Muscle layer of colon (tissue), 2 donors: ENCODE measurements at regions not wholly inside any gene's neighbourhood (a gene's known extent, or its start where the extent isn't known, plus 50 kb on each side); places are given as distances from the start of the nearest gene placed in this dataset.

ENCODE experiments used
- H3K27ac ChIP-seq: one replicate; pipeline ENCODE4 v1.7.0; 2013; ENCODE audit warnings: low read depth, mild to moderate bottlenecking, low read length, moderate library complexity
- H3K27me3 ChIP-seq, 2 donors: one replicate each; pipeline ENCODE4 v1.7.0; 2013; ENCODE audit warnings: low read length in 2 of 2, mild to moderate bottlenecking in 2 of 2; ENCODE audit not compliant: insufficient read depth in 2 of 2, control insufficient read depth in 1 of 2
- H3K36me3 ChIP-seq: one replicate; pipeline ENCODE4 v1.7.0; 2013; ENCODE audit warnings: mild to moderate bottlenecking, low read length; ENCODE audit not compliant: insufficient read depth
- H3K4me1 ChIP-seq: one replicate; pipeline ENCODE4 v1.7.0; 2013; ENCODE audit warnings: mild to moderate bottlenecking, low read length; ENCODE audit not compliant: insufficient read depth
- H3K4me3 ChIP-seq, 2 donors: one replicate each; pipeline ENCODE4 v1.7.0; 2013; ENCODE audit warnings: low read length in 2 of 2, low read depth in 1 of 2, mild to moderate bottlenecking in 1 of 2, moderate library complexity in 1 of 2
- H3K9ac ChIP-seq: one replicate; pipeline ENCODE4 v1.7.0; 2013; ENCODE audit warnings: low read length
- H3K9me3 ChIP-seq: one replicate; pipeline ENCODE4 v1.7.0; 2013; ENCODE audit warnings: mild to moderate bottlenecking, low read length
- donor health status: abdominal sarcoma.
- donor health status: Adenocarcinoma of cecum.

DNA sequence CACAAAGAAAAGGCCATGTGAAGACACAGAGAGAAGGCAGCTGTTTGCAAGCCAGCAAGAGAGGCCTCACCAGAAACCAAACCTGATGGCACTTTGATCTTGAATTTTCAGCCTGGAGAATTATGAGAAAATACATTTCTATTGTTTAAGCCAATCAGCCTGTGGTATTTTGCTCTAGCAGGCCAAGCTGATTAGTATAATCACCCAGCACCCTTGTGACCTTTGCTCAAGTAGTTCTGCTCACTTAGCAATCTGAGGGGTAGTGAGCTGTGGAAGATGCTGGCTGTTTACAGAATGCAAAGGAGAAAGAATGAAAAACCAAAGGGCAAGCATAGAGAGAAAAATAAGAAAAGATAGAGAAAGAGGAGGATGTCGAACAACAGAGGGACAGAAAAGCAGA is 396.4 kb upstream of the BOD1L1 start:
- no peak overlapping the region for H3K27ac ChIP-seq
- H3K27me3 ChIP-seq = no peaks in the 10 kb centered on the region
- H3K9me3 ChIP-seq = no peaks in the 10 kb centered on the region
- no peaks in the 10 kb centered on the region for H3K36me3 ChIP-seq
- no peak overlapping the region for H3K9ac ChIP-seq
- no peaks in the 10 kb centered on the region for H3K4me1 ChIP-seq
- no peak overlapping the region for H3K4me3 ChIP-seq

DNA sequence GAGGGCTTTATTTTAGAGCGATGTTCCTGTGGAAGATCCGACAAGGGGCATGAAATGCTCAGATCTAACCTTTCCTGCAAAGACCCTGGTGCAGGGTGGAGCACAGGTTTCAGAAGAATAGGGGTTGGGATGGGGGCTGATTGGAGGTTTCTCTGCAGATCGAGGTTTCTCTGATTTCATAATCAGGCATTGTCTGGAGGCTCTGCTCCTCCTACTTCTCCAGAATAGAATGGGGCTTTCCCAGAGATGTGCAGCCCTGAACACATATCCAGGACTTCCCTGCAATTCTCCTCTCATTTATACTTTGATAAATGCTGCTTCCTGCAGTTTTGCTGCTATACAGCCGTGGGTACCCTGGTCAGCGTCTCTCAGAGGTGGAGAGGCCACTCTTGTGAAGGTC is 397.6 kb upstream of the BOD1L1 start:
- Histone ChIP-seq H3K27me3 (no peaks in the 10 kb centered on the region), H3K9ac (no peak overlapping the region), H3K9me3 (no peaks in the 10 kb centered on the region), H3K27ac (no peak overlapping the region), H3K36me3 (no peaks in the 10 kb centered on the region), H3K4me3 (no peak overlapping the region), H3K4me1 (no peaks in the 10 kb centered on the region)

DNA sequence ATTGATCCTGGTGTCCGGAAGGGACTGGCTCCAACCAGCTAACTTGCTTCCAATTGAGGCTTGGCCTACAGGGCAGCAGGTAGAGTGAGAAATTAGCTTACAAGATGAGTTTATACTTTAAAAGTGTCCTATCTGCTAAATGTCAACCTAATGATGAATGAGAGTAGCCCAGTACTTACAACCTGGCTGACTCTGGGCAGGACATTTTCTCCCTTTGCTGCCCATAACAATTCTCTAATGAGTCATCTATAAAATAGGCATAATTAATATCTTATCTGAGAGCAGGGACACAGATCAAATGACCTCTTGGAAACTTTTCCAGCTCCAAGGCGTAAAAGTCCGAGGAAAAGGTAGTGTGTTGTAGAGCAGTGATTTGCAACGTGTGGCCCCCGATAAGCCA is 398.4 kb upstream of the BOD1L1 start:
- Histone ChIP-seq H3K36me3 (no peaks in the 10 kb centered on the region), H3K9me3 (no peaks in the 10 kb centered on the region), H3K4me1 (no peaks in the 10 kb centered on the region), H3K27ac (no peak overlapping the region), H3K9ac (no peak overlapping the region), H3K27me3 (no peaks in the 10 kb centered on the region), H3K4me3 (no peak overlapping the region)

DNA sequence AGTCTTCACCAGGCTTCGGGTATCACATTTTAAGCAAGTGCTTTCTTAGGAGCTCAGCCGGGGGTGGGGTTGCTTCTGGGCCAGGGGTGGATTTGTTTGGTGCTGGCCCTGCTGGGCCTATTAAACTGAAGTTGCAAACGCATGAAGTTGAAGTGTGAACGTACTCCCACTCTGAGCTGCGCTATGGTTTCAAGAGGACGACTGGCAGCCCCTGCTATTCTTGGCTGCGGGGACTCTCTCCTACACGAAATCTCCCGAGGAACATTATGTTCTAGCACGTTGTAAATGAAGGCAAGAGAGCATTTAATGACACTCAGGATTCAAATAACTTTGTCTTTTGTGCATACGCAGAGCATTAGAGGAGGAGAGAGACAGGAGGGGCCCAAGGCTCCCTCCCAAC is 401.3 kb upstream of the BOD1L1 start:
- Histone ChIP-seq H3K36me3 (no peaks in the 10 kb centered on the region), H3K9me3 (no peaks in the 10 kb centered on the region), H3K4me3 (no peak overlapping the region), H3K27ac (no peak overlapping the region), H3K4me1 (no peaks in the 10 kb centered on the region), H3K27me3 (no peaks in the 10 kb centered on the region), H3K9ac (no peak overlapping the region)

DNA sequence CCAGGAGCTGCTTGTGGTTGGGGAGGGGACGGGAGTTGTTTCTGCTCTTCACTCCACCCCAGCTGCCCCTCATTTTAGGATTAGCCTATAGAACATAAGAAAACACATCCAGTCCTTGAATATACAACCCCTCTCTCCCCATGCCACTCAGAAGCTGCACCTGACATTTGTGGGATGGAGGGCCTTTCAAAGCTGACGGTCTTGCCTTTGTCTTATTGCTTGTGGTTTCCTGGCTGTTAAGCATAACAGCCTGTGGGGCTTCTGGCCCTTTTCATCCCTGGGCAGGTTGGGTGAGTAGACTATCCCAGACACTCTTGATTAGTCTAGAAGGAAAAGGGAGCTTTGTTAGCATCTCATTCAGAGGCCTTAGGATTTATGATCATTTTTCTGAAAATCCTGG is 407.6 kb upstream of the BOD1L1 start:
- Histone ChIP-seq H3K27me3 (no peaks in the 10 kb centered on the region), H3K4me1 (no peaks in the 10 kb centered on the region), H3K9me3 (no peaks in the 10 kb centered on the region), H3K27ac (no peak overlapping the region), H3K4me3 (no peak overlapping the region), H3K9ac (no peak overlapping the region), H3K36me3 (no peaks in the 10 kb centered on the region)

DNA sequence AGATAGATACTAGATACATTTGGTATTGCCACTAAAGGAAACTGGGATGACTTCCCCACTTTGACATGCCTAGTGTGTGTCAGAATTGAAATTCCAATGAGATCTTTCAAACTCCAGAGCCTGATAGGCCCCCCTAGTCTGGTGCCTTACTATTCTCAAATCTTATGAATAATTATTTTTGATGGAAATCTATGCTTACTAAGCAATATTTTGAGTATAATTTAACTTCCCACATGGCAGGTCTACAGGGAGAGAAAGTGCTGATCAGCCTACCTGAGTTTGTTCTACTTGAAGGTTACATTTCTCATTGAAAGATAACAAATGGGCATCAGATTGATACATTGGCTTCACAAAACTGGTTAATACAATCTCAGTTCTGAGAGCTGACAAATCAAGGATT is 415.7 kb upstream of the BOD1L1 start:
- no peaks in the 10 kb centered on the region for H3K9me3 ChIP-seq
- H3K27ac ChIP-seq = no peak overlapping the region
- no peaks in the 10 kb centered on the region for H3K27me3 ChIP-seq
- no peaks in the 10 kb centered on the region for H3K36me3 ChIP-seq
- no peaks in the 10 kb centered on the region for H3K4me1 ChIP-seq
- H3K4me3 ChIP-seq = no peak overlapping the region
- no peak overlapping the region for H3K9ac ChIP-seq

DNA sequence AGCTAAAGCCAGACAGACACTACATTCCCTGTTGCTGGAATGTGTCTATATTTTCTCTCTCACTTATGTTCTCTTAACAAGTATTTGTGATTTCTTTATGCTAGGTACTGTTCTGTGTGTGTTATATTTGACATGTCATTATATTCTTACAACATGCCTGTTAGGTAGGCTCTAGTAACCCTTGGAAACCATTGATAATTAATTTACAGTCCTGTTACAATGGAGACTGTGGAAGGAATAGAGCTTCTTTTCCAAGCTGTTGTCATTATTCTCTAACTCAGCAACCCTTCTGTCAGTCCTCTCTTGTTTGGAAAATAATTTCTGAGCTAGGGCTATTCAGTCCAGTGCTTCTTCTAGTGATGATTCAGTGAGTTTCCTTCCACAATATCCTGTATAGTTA is 419.1 kb upstream of the BOD1L1 start:
- no peak overlapping the region for H3K9ac ChIP-seq
- no peaks in the 10 kb centered on the region for H3K4me1 ChIP-seq
- H3K36me3 ChIP-seq = no peaks in the 10 kb centered on the region

DNA sequence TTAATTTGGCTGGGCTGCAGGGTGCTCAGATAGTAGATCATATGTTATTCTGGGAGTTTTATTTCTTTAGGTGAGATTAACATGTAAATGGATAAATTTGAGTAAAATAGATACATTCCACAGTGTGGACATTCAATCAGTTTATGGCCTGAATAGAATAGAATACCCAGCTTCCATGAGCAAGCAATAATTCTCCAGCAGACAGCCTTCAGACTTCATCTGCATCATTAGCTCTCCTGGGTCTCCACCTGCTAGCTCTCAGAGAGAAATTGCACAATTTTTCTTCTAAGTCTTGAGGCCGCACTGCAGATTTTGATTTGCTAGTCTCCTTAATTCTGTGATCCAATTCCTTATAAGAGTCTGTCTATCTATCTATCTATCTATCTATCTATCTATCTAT is 420.3 kb upstream of the BOD1L1 start:
- Histone ChIP-seq H3K27ac (no peak overlapping the region), H3K36me3 (no peaks in the 10 kb centered on the region), H3K4me1 (no peaks in the 10 kb centered on the region), H3K9ac (no peak overlapping the region), H3K27me3 (no peaks in the 10 kb centered on the region), H3K9me3 (no peaks in the 10 kb centered on the region), H3K4me3 (no peak overlapping the region)

More for the DNA sequence above, 419.1 kb upstream of the BOD1L1 start:
- no peaks in the 10 kb centered on the region for H3K27me3 ChIP-seq
- no peaks in the 10 kb centered on the region for H3K9me3 ChIP-seq
- H3K4me3 ChIP-seq = no peak overlapping the region
- no peak overlapping the region for H3K27ac ChIP-seq

DNA sequence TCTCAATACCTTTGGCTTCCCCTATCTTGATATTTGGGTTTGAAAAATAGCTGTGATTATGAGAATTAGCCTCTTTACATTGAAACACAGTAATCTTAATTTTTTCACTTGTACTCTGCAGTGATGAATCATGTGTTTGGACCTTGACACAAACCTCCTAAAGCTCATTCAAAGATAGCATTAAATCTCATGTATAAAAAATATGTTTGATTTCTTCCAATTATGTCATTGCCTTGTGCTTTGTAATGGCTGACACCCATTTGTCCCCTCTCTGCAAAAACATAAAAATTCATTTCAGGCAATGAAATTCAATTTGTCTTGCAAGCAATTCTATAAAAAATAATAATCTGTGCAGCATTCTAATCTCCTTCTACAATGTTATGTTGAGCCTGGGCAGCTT is 422.4 kb upstream of the BOD1L1 start:
- Histone ChIP-seq H3K27ac (no peak overlapping the region), H3K9me3 (no peaks in the 10 kb centered on the region), H3K27me3 (no peaks in the 10 kb centered on the region), H3K4me3 (no peak overlapping the region), H3K36me3 (no peaks in the 10 kb centered on the region), H3K4me1 (no peaks in the 10 kb centered on the region), H3K9ac (no peak overlapping the region)

DNA sequence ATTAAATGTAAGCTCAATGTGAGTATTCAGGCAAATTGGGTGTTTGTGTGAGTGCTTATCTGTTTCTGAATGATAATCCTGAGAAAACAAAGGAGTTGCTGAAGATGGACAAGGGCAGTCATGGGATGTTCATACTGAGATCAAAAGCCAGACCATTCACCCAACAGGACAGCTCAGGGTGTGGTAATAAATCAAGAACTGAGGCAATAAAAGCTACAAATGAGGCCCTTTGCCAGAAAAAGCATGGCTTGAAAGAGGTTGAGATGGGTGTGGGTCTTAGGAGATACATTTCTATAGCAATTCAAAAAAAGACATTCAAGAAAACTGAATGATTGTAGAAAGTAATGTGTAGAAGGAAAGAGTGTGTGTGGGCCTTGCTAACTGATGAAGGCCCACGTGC is 425.8 kb upstream of the BOD1L1 start:
- Histone ChIP-seq H3K27ac (no peak overlapping the region), H3K9ac (no peak overlapping the region), H3K36me3 (no peaks in the 10 kb centered on the region), H3K27me3 (no peaks in the 10 kb centered on the region), H3K4me1 (no peaks in the 10 kb centered on the region), H3K4me3 (no peak overlapping the region), H3K9me3 (no peaks in the 10 kb centered on the region)

DNA sequence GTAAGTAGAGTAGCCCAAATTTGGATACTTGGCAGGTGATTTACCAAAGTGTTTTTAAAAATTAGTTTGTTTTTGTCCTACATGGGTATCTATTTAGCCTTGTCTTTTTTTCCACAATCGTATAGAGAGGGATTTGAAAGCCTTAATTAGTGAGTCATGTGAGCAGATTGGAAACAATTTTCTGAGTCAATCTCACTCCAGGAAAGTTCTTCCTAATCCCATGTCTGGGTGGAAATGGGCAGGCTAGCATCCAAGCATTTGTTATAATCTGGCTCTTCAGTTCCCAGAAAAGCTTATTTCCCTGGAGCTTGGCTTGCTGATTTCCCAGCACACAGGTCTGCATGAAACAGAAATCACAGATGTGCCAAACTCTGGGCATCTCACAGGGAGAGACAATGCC is 426.9 kb upstream of the BOD1L1 start:
- Histone ChIP-seq H3K9me3 (no peaks in the 10 kb centered on the region), H3K4me1 (no peaks in the 10 kb centered on the region), H3K36me3 (no peaks in the 10 kb centered on the region), H3K27me3 (no peaks in the 10 kb centered on the region), H3K27ac (no peak overlapping the region), H3K4me3 (no peak overlapping the region), H3K9ac (no peak overlapping the region)

DNA sequence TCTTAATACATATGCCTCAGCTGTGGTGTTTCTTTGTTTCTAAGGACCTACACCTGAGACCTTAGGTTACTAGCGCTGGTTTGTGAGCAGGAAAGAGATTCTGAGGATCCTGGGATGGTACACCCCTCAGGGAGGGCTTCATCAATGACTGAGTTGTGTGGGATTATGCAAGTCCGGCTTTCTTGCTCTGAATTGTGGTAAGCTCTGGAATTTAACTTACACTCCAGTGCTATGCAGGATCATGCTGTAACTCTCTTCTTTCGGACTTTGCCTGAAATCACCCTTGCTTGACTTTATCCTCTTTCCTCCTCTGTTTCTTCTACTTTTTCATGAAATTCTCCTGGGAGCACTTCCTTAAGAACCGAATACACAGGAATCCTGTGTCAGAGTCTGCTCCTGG is 431.5 kb upstream of the BOD1L1 start:
- Histone ChIP-seq H3K27ac (no peak overlapping the region), H3K27me3 (no peaks in the 10 kb centered on the region), H3K4me3 (no peak overlapping the region), H3K36me3 (no peaks in the 10 kb centered on the region), H3K4me1 (no peaks in the 10 kb centered on the region), H3K9me3 (no peaks in the 10 kb centered on the region), H3K9ac (no peak overlapping the region)
